NOMO-1 treated with dmso at 0.1 percent for 144 hours (cell line): ENCODE measurements at regions not wholly inside any gene's neighbourhood (a gene's known extent, or its start where the extent isn't known, plus 50 kb on each side); places are given as distances from the start of the nearest gene placed in this dataset.
"Not testable (repeated sequence)": the region's sequence is repeated elsewhere in the genome, so short reads cannot be mapped to it uniquely, and the experiment has no call there.

Experiments
- DNase-seq: peaks from one replicate; lab custom pipeline; 2025; ENCODE audit not compliant: unreplicated experiment; lab: John Stamatoyannopoulos, UW

- no peak for DNase-seq
Observed at GRCh38 chr7:52782348-52782747, 253.1 kb upstream of the POM121L12 start.

GRCh38 chr7:52781250-52781649 is 254.2 kb upstream of the POM121L12 start:
- DNase-seq = no peak

GRCh38 chr7:52779004-52779403 is 256.4 kb upstream of the POM121L12 start:
- no peak for DNase-seq

- DNase-seq = no peak
Observed at GRCh38 chr7:52777051-52777822, 258.2 kb upstream of the POM121L12 start.

- DNase-seq = no peak
Observed at GRCh38 chr7:52775876-52776275, 259.6 kb upstream of the POM121L12 start.

- DNase-seq = no peak
Observed at GRCh38 chr7:52771177-52771576, 264.3 kb upstream of the POM121L12 start.

GRCh38 chr7:52764492-52765169 is 270.8 kb upstream of the POM121L12 start:
- DNase-seq = no peak

GRCh38 chr7:52758356-52758755 is 277.1 kb upstream of the POM121L12 start:
- DNase-seq = no peak

- no peak for DNase-seq
Observed at GRCh38 chr7:52753855-52754254, 281.6 kb upstream of the POM121L12 start.

- no peak for DNase-seq
Observed at GRCh38 chr7:52752891-52753290, 282.5 kb upstream of the POM121L12 start.

- no peak for DNase-seq
Observed at GRCh38 chr7:52749880-52750279, 285.6 kb upstream of the POM121L12 start.

GRCh38 chr7:52747817-52748216 is 287.6 kb upstream of the POM121L12 start:
- DNase-seq = no peak

- no peak for DNase-seq
Observed at GRCh38 chr7:52741670-52742290, 293.7 kb upstream of the POM121L12 start.

- DNase-seq = no peak
Observed at GRCh38 chr7:52735656-52736055, 299.8 kb upstream of the POM121L12 start.

GRCh38 chr7:52728683-52729082 is 306.8 kb upstream of the POM121L12 start:
- DNase-seq = not testable (repeated sequence)

GRCh38 chr7:52727632-52728031 is 307.8 kb upstream of the POM121L12 start:
- DNase-seq = no peak

- no peak for DNase-seq
Observed at GRCh38 chr7:52726986-52727385, 308.4 kb upstream of the POM121L12 start.

- no peak for DNase-seq
Observed at GRCh38 chr7:52726493-52726892, 308.9 kb upstream of the POM121L12 start.

- no peak for DNase-seq
Observed at GRCh38 chr7:52723606-52724005, 311.8 kb upstream of the POM121L12 start.

- DNase-seq = no peak
Observed at GRCh38 chr7:52720856-52721255, 314.6 kb upstream of the POM121L12 start.

- no peak for DNase-seq
Observed at GRCh38 chr7:52719677-52720076, 315.8 kb upstream of the POM121L12 start.

- DNase-seq = no peak
Observed at GRCh38 chr7:52715701-52716100, 319.7 kb upstream of the POM121L12 start.
